ENCODE measurements at regions not wholly inside any gene's neighbourhood (a gene's known extent, or its start where the extent isn't known, plus 50 kb on each side); places are given as distances from the start of the nearest gene placed in this dataset.

GRCh38 chr10:125398270-125398669 is 237.9 kb upstream of the CTBP2 start:
- DNase-seq (ENCODE audit: low read depth in 1 of 2, low spot score in 1 of 2): no peak
- Histone ChIP-seq H3K4me1 (no peaks in the 10 kb centered on the region), H3K27ac (no peak overlapping the region), H3K9me3 (peaks cover 3% of the 10 kb centered on the region; the same call in 1 of the 3 replicates), H3K4me2 (no peak overlapping the region), H3K4me3 (no peak overlapping the region)
- CTCF ChIA-PET: no interaction called here
- no peak for TF ChIP-seq ZSCAN20 (CRISPR knock-in tag; IDR thresholded peaks at IDR 0.05)
- TF ChIP-seq FOSL2 (IDR thresholded peaks at IDR 0.05): no peak
- no peak for TF ChIP-seq FOSL2 (CRISPR knock-in tag; IDR thresholded peaks at IDR 0.05)
- TF ChIP-seq TFCP2L1 (CRISPR knock-in tag; IDR thresholded peaks at IDR 0.05): no peak
- no peak for TF ChIP-seq EHMT2 (IDR thresholded peaks at IDR 0.05; ENCODE audit: low read depth)
- no peak for TF ChIP-seq JUN (IDR thresholded peaks at IDR 0.05)
- no peak for TF ChIP-seq RFX5 (IDR thresholded peaks at IDR 0.05)
- TF ChIP-seq HOXB5 (CRISPR knock-in tag; IDR thresholded peaks at IDR 0.05): no peak
- no peak for TF ChIP-seq RARB (CRISPR knock-in tag; IDR thresholded peaks at IDR 0.05)
- no peak for TF ChIP-seq CEBPB (IDR thresholded peaks at IDR 0.05)
- TF ChIP-seq SMC3 (IDR thresholded peaks at IDR 0.05): no peak
- TF ChIP-seq FOXS1 (CRISPR knock-in tag; IDR thresholded peaks at IDR 0.05): no peak
- no peak for TF ChIP-seq HMGXB4 (CRISPR knock-in tag; IDR thresholded peaks at IDR 0.05; ENCODE audit: borderline replicate concordance)
- TF ChIP-seq ATOH8 (CRISPR knock-in tag; IDR thresholded peaks at IDR 0.05; ENCODE audit: low read depth): no peak
- 13% methylated on average over 3 of the region's 3 CpGs for WGBS (ENCODE audit: missing lambda C conversion rate)
- ATAC-seq: no peak
- POLR2A ChIA-PET: no interaction called here
- FAIRE-seq: no peak

GRCh38 chr10:125397608-125398007 is 237.2 kb upstream of the CTBP2 start:
- FAIRE-seq: no peak
- H3K4me1 ChIP-seq: no peaks in the 10 kb centered on the region
- no peak for DNase-seq (ENCODE audit: low read depth in 1 of 2, low spot score in 1 of 2)
- WGBS (ENCODE audit: missing lambda C conversion rate): 66% methylated on average over 4 of the region's 4 CpGs
- no peak for ATAC-seq
- H3K4me2 ChIP-seq: no peak overlapping the region
- no peak overlapping the region for H3K4me3 ChIP-seq
- H3K9me3 ChIP-seq: peaks cover 3% of the 10 kb centered on the region; the same call in 1 of the 3 replicates
- TF ChIP-seq MAFK (IDR thresholded peaks at IDR 0.05; ENCODE audit: partially characterized antibody): peak; percentile 47
- no peak for TF ChIP-seq HOXB13 (CRISPR knock-in tag; IDR thresholded peaks at IDR 0.05; ENCODE audit: low read depth)
- no peak overlapping the region for H3K27ac ChIP-seq
- ChIA-PET CTCF (no interaction called here), POLR2A (no interaction called here)

- TF ChIP-seq ZC3H11A (IDR thresholded peaks at IDR 0.05) (no peak), JUN (IDR thresholded peaks at IDR 0.05) (no peak)
- no peak for DNase-seq (ENCODE audit: low read depth in 1 of 2, low spot score in 1 of 2)
- CTCF ChIA-PET: no interaction called here
- Histone ChIP-seq H3K4me3 (no peak overlapping the region), H3K27ac (no peak overlapping the region), H3K4me1 (no peaks in the 10 kb centered on the region), H3K4me2 (no peak overlapping the region), H3K9me3 (no peaks in the 10 kb centered on the region)
- no peak for ATAC-seq
- FAIRE-seq: no peak
- POLR2A ChIA-PET: no interaction called here
Measured at GRCh38 chr10:125396676-125397075, 236.3 kb upstream of the CTBP2 start.

- ChIA-PET CTCF (interaction anchor here (0.6 to 0.8 kb wide), 2 partner anchors 29 to 91 kb away, joined by 3 read pairs; no protein-coding TSS in a partner anchor), POLR2A (no interaction called here)
- ATAC-seq (no peak), DNase-seq (ENCODE audit: low read depth in 1 of 2, low spot score in 1 of 2) (no peak), FAIRE-seq (no peak)
- 60% methylated on average over 3 of the region's 3 CpGs for whole genome bisulfite sequencing (ENCODE audit: missing lambda C conversion rate)
- no peaks in the 10 kb centered on the region for H3K4me1 ChIP-seq
- H3K4me3 ChIP-seq: no peak overlapping the region
- H3K27ac ChIP-seq: no peak overlapping the region
- peaks cover 23% of the 10 kb centered on the region for H3K9me3 ChIP-seq
- no peak overlapping the region for H3K4me2 ChIP-seq
- TF ChIP-seq CBX8 (IDR thresholded peaks at IDR 0.05): no peak
- TF ChIP-seq BHLHE40 (IDR thresholded peaks at IDR 0.05; ENCODE audit: low read depth, low read length): no peak
- TF ChIP-seq BCL3 (IDR thresholded peaks at IDR 0.05): no peak
- TF ChIP-seq USF2 (IDR thresholded peaks at IDR 0.05): no peak
- no peak for TF ChIP-seq MAFK (IDR thresholded peaks at IDR 0.05; ENCODE audit: partially characterized antibody)
- TF ChIP-seq HMGXB4 (CRISPR knock-in tag; IDR thresholded peaks at IDR 0.05; ENCODE audit: borderline replicate concordance): no peak
- TF ChIP-seq RFX5 (IDR thresholded peaks at IDR 0.05): no peak
- no peak for TF ChIP-seq ELK1 (IDR thresholded peaks at IDR 0.05; ENCODE audit: low read depth, low read length)
- TF ChIP-seq JUN (IDR thresholded peaks at IDR 0.05): no peak
- no peak for TF ChIP-seq HES2 (IDR thresholded peaks at IDR 0.05)
- TF ChIP-seq MAX (IDR thresholded peaks at IDR 0.05): no peak
- TF ChIP-seq KDM1A (IDR thresholded peaks at IDR 0.05; ENCODE audit: low read depth): no peak
Measured at GRCh38 chr10:125392609-125393008, 232.2 kb upstream of the CTBP2 start.

Measured in A549 (cell line).